ENCODE measurements at regions not wholly inside any gene's neighbourhood (a gene's known extent, or its start where the extent isn't known, plus 50 kb on each side); places are given as distances from the start of the nearest gene placed in this dataset.

DNA sequence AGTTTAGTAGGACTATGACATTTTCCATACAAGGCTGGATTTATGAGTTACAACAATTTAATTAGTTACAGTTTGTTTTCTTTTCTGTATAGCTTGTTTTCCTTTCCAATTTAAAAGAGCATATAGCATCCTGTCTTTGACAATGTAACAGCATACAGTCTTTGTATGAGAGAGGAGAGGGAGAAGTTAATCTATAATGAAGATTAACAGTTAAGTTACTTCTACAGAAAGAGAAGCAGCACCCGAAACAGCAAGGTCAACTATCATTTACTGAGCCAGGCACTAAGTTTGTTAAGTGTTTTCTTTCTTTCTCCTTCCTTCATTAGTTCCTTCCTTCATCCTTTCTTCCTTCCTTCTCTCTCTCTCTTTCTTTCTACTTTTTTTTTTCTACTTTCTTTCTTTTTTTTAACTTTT is 52.3 kb upstream of the RAB4A start:
- DNase-seq (ENCODE audit: low read depth), result no peak
- H3K4me3 ChIP-seq (ENCODE audit: low read depth, low read length), result no peak overlapping the region
- TF ChIP-seq CTCF (IDR thresholded peaks at IDR 0.05; ENCODE audit: control insufficient read depth, extremely low read depth, insufficient read depth), result no peak

DNA sequence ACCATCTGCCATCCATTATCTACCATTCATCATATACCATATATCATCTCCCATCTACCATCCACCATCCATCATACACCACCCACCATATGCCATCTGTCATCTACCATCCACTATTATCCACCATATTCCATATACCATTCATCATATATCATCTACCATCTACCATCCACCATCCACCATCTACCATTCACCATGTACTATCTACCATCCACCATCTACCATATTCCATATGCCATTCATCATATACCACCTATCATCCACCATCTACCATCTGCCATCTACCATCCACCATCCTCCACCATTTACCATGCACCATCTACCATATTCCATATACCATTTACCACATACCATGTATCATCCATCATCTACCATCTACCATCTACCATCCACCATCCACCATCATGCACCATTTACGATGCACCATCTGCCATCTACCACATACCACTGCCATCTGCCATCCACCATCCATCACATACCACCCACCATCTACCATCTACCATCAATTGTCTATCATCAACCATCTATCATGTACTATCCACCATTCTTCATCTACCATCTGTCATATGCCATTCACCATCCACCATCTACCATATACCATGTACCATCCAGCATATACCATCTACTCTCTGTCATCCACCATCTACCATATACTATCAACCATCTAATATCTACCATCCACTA is 50.6 kb upstream of the RAB4A start:
- no peak for DNase-seq (ENCODE audit: low read depth)
- no peak overlapping the region for H3K4me3 ChIP-seq (ENCODE audit: low read depth, low read length)
- no peak for TF ChIP-seq CTCF (IDR thresholded peaks at IDR 0.05; ENCODE audit: control insufficient read depth, extremely low read depth, insufficient read depth)

GRCh38 chr1:229221106-229222019 is 49.5 kb upstream of the RAB4A start:
- DNase-seq (ENCODE audit: low read depth), result peak; percentile 95
- TF ChIP-seq CTCF (IDR thresholded peaks at IDR 0.05; ENCODE audit: control insufficient read depth, extremely low read depth, insufficient read depth), result no peak
- H3K4me3 ChIP-seq (ENCODE audit: low read depth, low read length), result 0 out of 2 replicates have a peak overlapping the region, but pooled peaks have one; percentile 2
